ENCODE measurements at regions not wholly inside any gene's neighbourhood (a gene's known extent, or its start where the extent isn't known, plus 50 kb on each side); places are given as distances from the start of the nearest gene placed in this dataset.

GRCh38 chr13:109517517-109517916 is 268.9 kb downstream of the IRS2 start:
- TF ChIP-seq CTCF (IDR thresholded peaks at IDR 0.05 in 4 of 5, conservative IDR thresholded peaks at IDR 0.05 in 1 of 5) (no peak), POLR2A (IDR thresholded peaks at IDR 0.05) (no peak)

Measured in gastrocnemius medialis (tissue), 4 donors.